GM11168 (cell line): ENCODE measurements at regions not wholly inside any gene's neighbourhood (a gene's known extent, or its start where the extent isn't known, plus 50 kb on each side); places are given as distances from the start of the nearest gene placed in this dataset.

Source experiments
- in situ Hi-C: fragments of 300-500 bp; cut with MboI; formaldehyde crosslinking; loops from one replicate; pipeline ENCODE4 v1.12.0; 2022; ENCODE audit warnings: low sequenced_read_pairs; ENCODE audit not compliant: unreplicated experiment

- in situ Hi-C loops, result loop anchor here (25.0 kb wide), 1 partner anchor 147 kb away; no protein-coding TSS in a partner anchor
These were observed 111.7 kb upstream of the CCDC54 start for GRCh38 chr3:107265526-107265925.

DNA sequence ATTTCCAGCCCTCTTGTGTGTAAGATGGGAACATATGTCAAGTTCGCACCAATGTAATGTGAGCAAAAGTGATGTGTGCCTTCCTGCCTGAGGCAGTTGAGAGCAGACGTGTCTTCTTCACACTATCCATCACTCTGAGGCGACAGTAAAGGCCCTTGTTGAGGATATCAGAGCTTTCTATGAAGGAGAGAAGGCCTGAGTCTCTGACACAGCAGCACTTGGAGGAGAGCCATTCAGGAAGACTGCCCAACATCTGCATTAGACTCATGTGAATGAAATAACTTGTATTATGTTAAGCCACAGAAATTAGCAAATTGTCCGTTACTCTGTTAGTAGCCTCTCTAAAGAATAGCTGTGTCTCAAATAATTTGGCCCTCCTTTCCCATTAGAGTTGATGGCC lies 108.8 kb upstream of the CCDC54 start:
- in situ Hi-C loops, result loop anchor here (25.0 kb wide), 1 partner anchor 144 kb away; no protein-coding TSS in a partner anchor

DNA sequence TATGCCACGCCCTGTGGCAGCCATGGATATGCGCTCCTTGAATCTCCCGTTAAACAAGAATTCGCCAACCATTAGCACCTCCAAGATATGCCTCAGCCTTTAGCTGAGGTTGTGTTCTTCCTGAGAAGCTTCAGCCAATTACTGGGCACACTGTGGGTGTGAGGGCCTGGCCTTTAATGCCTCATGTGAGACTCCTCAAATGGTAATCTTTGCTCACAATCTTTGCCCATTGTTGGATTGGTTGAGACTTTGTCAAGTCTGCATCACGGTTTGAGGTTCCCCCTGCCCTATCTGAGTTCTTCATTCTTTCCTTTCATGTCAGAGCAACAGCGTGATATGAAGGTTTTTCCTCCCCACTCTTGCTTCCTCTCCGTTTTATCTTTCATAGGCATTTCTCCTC lies 108.1 kb upstream of the CCDC54 start:
- in situ Hi-C loops, result loop anchor here (25.0 kb wide), 1 partner anchor 143 kb away; no protein-coding TSS in a partner anchor

- in situ Hi-C loops, result loop anchor here (25.0 kb wide), 1 partner anchor 140 kb away; no protein-coding TSS in a partner anchor
These were observed 105.4 kb upstream of the CCDC54 start for GRCh38 chr3:107271787-107272387.

DNA sequence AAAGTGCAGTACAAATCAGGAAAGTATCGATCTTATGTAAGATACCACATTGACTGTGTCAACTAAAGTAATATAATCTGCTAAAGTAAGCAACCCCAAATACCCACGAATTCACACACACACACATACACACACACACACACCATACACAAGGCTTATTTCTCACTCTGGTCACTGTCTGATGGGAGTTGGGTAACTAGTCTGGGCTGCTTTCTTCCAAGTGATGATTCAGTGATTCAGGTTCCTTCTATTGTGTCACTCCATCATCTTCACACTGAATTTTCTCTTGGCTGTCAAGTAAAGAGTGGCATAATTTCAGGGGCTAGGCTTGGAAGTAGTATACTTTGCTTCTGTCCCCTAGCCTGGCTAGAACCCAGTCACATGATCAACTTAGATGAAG lies 104.8 kb upstream of the CCDC54 start:
- in situ Hi-C loops, result loop anchor here (25.0 kb wide), 1 partner anchor 140 kb away; no protein-coding TSS in a partner anchor

DNA sequence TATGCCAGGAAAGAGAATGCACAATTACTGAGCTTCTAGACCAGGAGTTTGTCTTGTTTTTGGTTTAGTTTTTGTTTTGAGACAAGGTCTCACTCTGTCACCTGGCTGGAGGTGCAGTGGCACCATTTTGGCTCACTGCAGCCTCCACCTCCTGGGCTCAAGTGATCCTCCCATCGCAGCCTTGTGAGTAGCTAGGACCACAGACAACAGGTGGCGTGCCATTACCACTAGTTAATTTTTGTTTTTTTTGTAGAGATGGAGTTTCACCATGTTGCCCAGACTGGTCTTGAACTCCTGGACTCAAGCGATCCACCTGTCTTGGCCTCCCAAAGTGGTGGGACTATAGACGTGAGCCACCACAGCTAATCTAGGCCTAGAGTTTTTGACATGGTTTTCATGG lies 104.4 kb upstream of the CCDC54 start:
- in situ Hi-C loops, result loop anchor here (25.0 kb wide), 1 partner anchor 139 kb away; no protein-coding TSS in a partner anchor

DNA sequence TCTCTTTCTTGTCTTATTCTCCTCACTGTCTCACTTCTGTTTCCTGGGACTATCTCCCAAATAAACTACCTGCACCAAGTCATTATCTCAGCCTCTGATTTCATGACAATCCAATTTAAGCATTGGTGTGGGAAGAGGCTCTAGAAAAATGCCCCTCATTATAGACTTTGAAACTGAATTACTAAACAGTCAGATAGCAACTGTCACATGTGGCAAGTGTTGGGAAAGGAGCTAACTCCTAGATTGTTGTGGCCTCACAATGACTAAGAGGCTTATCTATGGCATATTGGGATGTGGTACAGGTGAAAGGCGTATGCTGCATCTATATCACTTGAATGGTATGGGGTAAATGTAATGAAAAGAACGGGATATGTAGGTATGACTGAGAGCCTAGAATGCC lies 103.5 kb upstream of the CCDC54 start:
- in situ Hi-C loops, result loop anchor here (25.0 kb wide), 1 partner anchor 139 kb away; no protein-coding TSS in a partner anchor

GRCh38 chr3:107275511-107275910 lies 101.7 kb upstream of the CCDC54 start:
- in situ Hi-C loops, result no loop called here

GRCh38 chr3:107283948-107284347 lies 93.3 kb upstream of the CCDC54 start:
- in situ Hi-C loops, result no loop called here

GRCh38 chr3:107284612-107285011 lies 92.6 kb upstream of the CCDC54 start:
- in situ Hi-C loops, result no loop called here

- in situ Hi-C loops, result no loop called here
These were observed 92.0 kb upstream of the CCDC54 start for GRCh38 chr3:107285197-107285596.

- in situ Hi-C loops, result no loop called here
These were observed 87.9 kb upstream of the CCDC54 start for GRCh38 chr3:107289354-107289753.

DNA sequence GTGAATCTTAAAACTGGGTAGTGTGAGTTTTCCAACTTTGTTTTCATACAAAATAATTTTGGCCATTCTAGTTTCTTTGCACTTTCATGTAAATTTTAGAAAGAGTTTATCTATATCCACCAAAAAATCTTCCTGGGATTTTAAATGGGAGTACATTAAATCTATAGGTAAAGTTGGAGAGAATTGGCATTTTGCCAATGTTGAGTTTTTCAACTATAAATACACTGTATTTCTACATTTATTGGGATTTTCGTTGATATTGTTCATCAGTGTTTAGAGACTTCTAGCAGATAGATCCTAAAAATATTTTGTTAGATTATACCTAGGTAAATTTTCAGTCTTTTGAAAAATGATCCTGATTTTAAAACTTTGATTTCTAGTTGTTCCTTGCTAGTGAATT lies 83.1 kb upstream of the CCDC54 start:
- in situ Hi-C loops, result no loop called here

GRCh38 chr3:107297597-107297996 lies 79.6 kb upstream of the CCDC54 start:
- in situ Hi-C loops, result no loop called here

DNA sequence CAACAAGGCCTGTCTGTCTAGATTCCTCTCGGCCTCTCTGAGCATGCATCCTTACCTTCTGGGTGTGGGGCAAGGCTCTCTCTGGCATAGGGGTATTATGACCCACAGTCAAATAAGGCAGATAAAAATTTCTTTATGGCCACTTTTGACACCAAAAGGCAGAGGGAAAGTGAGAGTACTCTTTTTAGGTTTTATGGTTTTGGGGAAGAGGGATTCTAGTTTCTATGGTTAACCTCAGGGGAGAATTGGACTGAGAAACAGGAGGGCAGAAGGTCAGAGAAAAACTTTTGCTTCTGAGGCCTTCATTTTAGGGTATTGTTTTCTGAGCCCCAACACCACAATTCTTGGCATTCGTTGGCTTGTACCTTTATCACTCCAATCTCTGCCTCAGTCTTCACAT lies 70.0 kb upstream of the CCDC54 start:
- in situ Hi-C loops, result no loop called here

DNA sequence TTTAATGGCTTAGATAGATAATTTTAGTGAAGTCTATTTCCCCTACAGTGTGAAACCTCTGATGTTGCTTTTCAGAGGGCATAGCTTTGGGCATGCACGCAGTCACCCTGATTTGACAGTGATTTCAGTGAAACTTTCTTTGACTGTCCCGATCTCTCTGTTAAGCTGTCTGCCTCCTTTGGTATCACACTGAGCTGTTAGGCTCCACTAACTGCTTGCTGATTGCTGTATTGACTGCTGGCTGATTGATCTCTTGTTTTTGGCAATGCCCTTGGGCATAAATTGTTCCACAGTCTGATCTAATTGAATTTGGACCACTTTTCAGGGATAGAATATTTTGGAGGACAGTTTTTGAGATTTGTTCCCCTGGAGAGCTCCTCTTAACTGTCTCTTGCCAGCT lies 68.5 kb upstream of the CCDC54 start:
- in situ Hi-C loops, result no loop called here

- in situ Hi-C loops, result no loop called here
These were observed 67.9 kb upstream of the CCDC54 start for GRCh38 chr3:107309312-107309711.

DNA sequence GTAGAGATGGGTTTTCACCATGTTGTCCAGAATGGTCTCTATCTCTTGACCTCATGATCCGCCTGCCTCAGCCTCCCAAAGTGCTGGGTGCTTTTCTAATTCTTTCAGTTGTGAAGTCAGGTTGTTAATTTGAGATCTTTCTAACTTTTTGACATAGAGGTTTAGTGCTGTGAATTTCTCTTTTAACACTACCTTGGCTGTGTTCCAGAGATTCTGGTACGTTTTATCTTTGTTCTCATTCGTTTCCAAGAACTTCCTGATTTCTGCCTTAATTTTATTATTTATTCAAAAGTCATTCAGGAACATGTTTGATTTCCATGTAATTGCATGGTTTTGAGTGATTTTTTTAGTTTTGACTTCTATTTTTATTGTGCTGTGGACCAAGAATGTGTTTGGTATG lies 63.5 kb upstream of the CCDC54 start:
- in situ Hi-C loops, result no loop called here

DNA sequence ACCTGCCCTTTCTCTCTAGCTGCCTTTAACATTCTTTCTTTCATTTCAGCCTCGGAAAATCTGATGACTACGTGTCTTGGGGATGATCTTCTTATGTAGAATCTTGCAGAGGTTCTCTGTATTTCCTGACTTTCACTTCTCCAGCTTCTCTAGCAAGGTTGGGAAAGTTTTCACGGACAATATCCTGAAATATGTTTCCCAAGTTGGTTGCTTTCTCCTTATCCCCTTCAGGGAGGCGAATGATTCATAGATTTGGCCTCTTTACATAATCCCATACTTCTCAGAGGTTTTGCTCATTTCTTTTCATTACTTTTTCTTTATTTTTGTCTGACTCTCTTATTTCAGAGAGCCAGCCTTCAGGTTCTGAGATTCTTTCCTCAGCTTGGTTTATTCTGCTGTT lies 62.1 kb upstream of the CCDC54 start:
- in situ Hi-C loops, result no loop called here

GRCh38 chr3:107323723-107324122 lies 53.5 kb upstream of the CCDC54 start:
- in situ Hi-C loops, result no loop called here

DNA sequence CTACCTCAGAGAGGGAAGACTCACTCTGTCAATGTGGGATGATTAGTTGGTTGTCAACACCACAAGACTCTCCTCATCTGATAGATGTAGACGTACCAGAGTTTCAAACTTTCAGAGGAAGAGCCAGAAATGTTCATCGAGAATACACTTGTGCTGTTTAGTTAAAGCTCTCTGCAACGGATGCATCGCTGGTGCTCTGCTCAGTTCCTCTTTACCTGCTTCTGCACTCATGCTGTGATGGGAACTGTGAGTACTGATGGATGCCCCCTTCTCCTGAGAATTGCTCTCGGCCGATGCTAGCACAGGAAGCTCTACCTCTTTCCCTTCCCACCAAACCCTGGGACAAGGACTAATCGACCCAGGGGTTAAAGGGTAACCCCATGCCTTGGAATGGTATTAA lies 51.8 kb upstream of the CCDC54 start:
- in situ Hi-C loops, result no loop called here
